ENCODE measurements at regions not wholly inside any gene's neighbourhood (a gene's known extent, or its start where the extent isn't known, plus 50 kb on each side); places are given as distances from the start of the nearest gene placed in this dataset.

GRCh38 chr22:42194104-42194851 is 63.7 kb upstream of the CYP2D6 start:
- TF ChIP-seq, protein P1, sequence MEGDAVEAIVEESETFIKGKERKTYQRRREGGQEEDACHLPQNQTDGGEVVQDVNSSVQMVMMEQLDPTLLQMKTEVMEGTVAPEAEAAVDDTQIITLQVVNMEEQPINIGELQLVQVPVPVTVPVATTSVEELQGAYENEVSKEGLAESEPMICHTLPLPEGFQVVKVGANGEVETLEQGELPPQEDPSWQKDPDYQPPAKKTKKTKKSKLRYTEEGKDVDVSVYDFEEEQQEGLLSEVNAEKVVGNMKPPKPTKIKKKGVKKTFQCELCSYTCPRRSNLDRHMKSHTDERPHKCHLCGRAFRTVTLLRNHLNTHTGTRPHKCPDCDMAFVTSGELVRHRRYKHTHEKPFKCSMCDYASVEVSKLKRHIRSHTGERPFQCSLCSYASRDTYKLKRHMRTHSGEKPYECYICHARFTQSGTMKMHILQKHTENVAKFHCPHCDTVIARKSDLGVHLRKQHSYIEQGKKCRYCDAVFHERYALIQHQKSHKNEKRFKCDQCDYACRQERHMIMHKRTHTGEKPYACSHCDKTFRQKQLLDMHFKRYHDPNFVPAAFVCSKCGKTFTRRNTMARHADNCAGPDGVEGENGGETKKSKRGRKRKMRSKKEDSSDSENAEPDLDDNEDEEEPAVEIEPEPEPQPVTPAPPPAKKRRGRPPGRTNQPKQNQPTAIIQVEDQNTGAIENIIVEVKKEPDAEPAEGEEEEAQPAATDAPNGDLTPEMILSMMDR (conservative IDR thresholded peaks at IDR 0.05; ENCODE audit: low read length) = no peak
- no peak for TF ChIP-seq EZH2phosphoT487 (IDR thresholded peaks at IDR 0.05; ENCODE audit: borderline replicate concordance)
